Activated T-helper 2 cell treated with anti-CD3 and anti-CD28 coated beads, Interferon-gamma antibody, Interleukin-2, Interleukin-4, amounts not matched to agents 10 μg/mL and 5 μg/mL and 100 μg/mL, durations not matched to agents 14 hours and 24 hours and 36 hours (primary cell): ENCODE measurements at regions not wholly inside any gene's neighbourhood (a gene's known extent, or its start where the extent isn't known, plus 50 kb on each side); places are given as distances from the start of the nearest gene placed in this dataset.
"Not testable (repeated sequence)": the region's sequence is repeated elsewhere in the genome, so short reads cannot be mapped to it uniquely, and the experiment has no call there.

ENCODE experiments used
- DNase-seq: peaks from one replicate; pipeline ENCODE4 v3.0.0; 2021; ENCODE audit warnings: low spot score
- H3K27ac Mint-ChIP-seq: one replicate; pipeline ENCODE4 v1.8.0; 2021; ENCODE audit warnings: mixed read lengths
- H3K27me3 Mint-ChIP-seq: one replicate; pipeline ENCODE4 v1.8.0; 2021; ENCODE audit warnings: low read depth, mixed read lengths
- H3K36me3 Mint-ChIP-seq: one replicate; pipeline ENCODE4 v1.8.0; 2021; ENCODE audit warnings: low read depth, mixed read lengths
- H3K4me1 Mint-ChIP-seq: one replicate; pipeline ENCODE4 v1.8.0; 2021; ENCODE audit warnings: low read depth, mixed read lengths
- H3K4me3 Mint-ChIP-seq: one replicate; pipeline ENCODE4 v1.8.0; 2021; ENCODE audit warnings: low read depth, mild to moderate bottlenecking, moderate library complexity, mixed read lengths
- H3K9me3 Mint-ChIP-seq: one replicate; pipeline ENCODE4 v1.8.0; 2021; ENCODE audit warnings: mixed read lengths
- intact Hi-C: fragments of 100-400 bp; cut with micrococcal nuclease; formaldehyde crosslinking; loops from one replicate; pipeline ENCODE4 v1.15.1; 2023

DNA sequence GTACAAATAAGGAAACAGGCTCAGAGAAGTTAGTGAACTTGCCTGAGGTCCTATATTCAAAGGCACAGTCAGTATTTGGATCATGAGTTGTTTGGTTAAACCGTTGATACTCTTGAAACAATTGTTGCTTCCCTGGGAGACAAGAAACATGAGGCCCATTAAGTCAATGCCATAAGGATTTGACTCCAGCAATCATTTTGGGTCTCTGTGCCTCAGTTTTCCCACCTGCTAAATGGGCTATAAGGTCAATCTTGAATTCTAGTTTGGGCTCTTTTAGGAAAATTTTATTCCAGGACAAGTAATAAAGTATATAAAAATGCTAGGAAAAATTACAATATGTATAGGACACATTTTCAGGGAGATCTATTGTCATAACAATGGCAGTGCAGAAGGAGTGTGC, 202.1 kb downstream of the TMEM26 start:
- H3K27ac Mint-ChIP-seq: no peak overlapping the region
- no peaks in the 10 kb centered on the region for H3K9me3 Mint-ChIP-seq
- H3K36me3 Mint-ChIP-seq: no peaks in the 10 kb centered on the region
- intact Hi-C loops: no loop called here
- no peak for DNase-seq
- peaks cover 3% of the 10 kb centered on the region for H3K4me1 Mint-ChIP-seq
- H3K4me3 Mint-ChIP-seq: no peak overlapping the region
- no peaks in the 10 kb centered on the region for H3K27me3 Mint-ChIP-seq

DNA sequence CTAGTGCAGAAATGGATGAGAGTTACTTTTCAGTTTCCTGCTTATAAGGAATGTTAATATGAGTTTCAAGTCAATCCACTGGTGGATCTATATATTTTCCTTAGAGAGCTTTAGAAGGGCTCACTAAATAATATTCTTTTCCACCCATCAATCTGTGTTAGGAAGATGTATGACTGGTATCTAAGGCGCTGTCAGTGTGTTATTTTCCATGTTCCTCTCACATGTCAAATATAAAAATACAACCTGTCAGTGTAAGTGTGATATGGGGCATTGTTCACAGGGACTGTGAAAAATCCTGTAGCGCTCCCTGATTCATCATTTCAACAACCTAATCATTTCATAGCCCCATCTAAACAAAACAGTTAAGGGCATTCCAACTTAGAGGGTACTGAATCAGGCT, 203.1 kb downstream of the TMEM26 start:
- Mint-ChIP-seq H3K27ac (no peak overlapping the region), H3K9me3 (no peaks in the 10 kb centered on the region), H3K4me3 (no peak overlapping the region), H3K36me3 (no peaks in the 10 kb centered on the region), H3K4me1 (peaks cover 3% of the 10 kb centered on the region), H3K27me3 (no peaks in the 10 kb centered on the region)
- DNase-seq: no peak
- intact Hi-C loops: no loop called here

DNA sequence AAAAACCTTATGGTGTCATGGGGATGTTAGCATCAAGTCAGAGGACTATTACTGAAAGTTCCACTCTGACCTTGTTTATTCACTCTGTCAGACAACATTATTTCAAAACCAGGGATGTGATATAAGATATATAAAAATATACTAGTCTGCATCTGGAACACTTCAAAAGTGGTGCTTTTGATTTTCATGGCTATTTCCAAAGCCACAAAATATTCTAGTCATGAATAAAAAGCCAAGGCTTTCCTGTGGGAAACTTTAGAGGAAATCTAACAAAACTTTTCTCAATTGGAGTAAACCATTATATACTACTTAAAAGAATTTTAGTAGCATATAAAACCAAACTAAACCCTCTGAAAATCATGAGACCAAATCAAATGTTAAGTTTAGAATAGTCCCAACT, 205.2 kb downstream of the TMEM26 start:
- Mint-ChIP-seq H3K27ac (no peak overlapping the region), H3K4me3 (no peak overlapping the region), H3K4me1 (peaks cover 3% of the 10 kb centered on the region), H3K36me3 (no peaks in the 10 kb centered on the region), H3K27me3 (no peaks in the 10 kb centered on the region), H3K9me3 (no peaks in the 10 kb centered on the region)
- no peak for DNase-seq
- intact Hi-C loops: no loop called here

DNA sequence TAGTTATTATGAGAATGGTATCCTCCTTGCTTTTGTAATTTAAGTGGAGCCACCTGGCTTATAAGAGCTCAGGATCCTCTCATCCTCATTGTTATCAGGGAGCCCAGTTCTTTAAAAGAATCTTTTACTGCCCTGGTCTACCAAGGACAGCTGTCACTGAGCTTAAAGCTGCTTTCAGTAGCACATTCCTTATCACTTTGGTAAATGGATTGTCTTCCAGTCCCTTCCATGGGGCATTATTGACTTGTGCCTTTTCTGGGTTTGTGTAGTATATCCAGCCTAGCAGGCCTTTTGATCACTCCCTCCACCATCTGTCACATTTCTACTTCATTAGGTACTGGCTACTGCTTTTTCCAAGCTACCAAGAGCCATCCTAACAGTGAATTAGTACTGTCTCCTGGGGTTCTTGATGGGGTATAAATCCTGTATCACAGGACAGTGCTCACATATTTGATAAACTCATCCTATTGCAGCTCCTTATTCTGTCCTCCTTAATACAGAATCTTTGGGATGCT, 208.9 kb downstream of the TMEM26 start:
- no peaks in the 10 kb centered on the region for H3K27me3 Mint-ChIP-seq
- no peaks in the 10 kb centered on the region for H3K4me1 Mint-ChIP-seq
- no peak for DNase-seq
- H3K27ac Mint-ChIP-seq: no peak overlapping the region
- H3K9me3 Mint-ChIP-seq: no peaks in the 10 kb centered on the region
- intact Hi-C loops: no loop called here
- H3K4me3 Mint-ChIP-seq: no peak overlapping the region
- no peaks in the 10 kb centered on the region for H3K36me3 Mint-ChIP-seq

DNA sequence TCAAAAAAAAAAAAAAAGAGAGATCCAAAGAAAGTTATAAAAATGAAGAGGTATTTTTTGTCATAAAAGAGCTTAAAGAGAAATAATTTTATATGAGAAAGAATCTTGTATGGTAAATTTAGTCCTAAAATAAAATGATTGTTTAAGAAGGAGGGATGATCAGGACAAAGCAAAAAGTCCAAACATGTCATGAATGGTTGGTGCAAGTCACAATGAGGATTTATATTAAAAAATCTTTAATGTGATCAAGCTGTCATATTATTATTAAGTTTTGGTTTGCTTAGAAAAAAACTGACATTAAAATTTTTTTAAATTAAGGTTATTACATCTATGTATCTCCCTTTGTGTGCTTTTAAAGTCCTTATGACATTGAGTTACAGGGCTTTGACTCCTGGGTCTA, 220.4 kb downstream of the TMEM26 start:
- intact Hi-C loops: no loop called here
- Mint-ChIP-seq H3K27ac (no peak overlapping the region), H3K9me3 (no peaks in the 10 kb centered on the region), H3K27me3 (no peaks in the 10 kb centered on the region), H3K4me3 (no peak overlapping the region), H3K36me3 (no peaks in the 10 kb centered on the region), H3K4me1 (no peaks in the 10 kb centered on the region)
- DNase-seq: no peak

DNA sequence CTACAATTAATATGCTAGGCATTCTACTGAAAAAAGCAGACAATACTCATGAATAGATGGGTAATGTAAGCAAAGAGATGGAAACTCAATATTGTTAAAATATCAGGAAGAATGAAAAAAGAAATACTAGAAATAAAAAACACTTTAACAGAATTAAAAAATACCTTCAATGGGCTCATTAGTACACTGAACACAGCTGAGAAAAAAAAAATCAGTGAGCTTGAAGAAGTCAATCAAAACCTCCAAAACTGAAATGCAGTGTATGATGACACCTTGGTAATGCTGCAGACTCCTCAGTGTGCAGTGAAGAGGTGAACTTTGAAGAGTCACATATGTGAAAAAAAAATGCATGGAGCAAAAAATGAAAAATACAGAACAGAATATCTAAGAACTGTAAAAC, 227.2 kb downstream of the TMEM26 start:
- Mint-ChIP-seq H3K4me1 (no peaks in the 10 kb centered on the region), H3K9me3 (peaks cover 32% of the 10 kb centered on the region), H3K36me3 (no peaks in the 10 kb centered on the region), H3K27ac (no peak overlapping the region), H3K27me3 (no peaks in the 10 kb centered on the region), H3K4me3 (no peak overlapping the region)
- intact Hi-C loops: no loop called here
- DNase-seq: no peak

DNA sequence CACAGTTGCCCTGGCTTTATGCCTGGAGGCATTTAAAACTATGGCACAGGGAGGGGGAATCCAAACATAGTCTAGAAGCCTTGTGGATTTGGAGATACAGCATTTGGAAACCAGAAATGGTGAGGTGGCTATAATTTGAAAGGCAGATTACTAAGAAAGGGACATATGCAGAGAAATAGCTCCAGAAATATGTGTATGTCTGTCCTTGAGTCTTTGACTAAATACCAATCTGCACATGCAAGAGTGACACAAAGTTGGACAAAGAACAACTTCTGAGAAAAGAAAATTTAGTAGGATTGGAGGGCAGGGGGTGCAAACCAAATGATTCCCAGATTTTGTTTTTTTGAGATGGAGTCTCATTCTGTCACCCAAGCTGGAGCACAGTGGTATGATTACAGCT, 229.6 kb downstream of the TMEM26 start:
- no peak overlapping the region for H3K4me3 Mint-ChIP-seq
- intact Hi-C loops: no loop called here
- no peak for DNase-seq
- peaks cover 32% of the 10 kb centered on the region for H3K9me3 Mint-ChIP-seq
- H3K36me3 Mint-ChIP-seq: no peaks in the 10 kb centered on the region
- no peaks in the 10 kb centered on the region for H3K4me1 Mint-ChIP-seq
- no peak overlapping the region for H3K27ac Mint-ChIP-seq
- no peaks in the 10 kb centered on the region for H3K27me3 Mint-ChIP-seq

DNA sequence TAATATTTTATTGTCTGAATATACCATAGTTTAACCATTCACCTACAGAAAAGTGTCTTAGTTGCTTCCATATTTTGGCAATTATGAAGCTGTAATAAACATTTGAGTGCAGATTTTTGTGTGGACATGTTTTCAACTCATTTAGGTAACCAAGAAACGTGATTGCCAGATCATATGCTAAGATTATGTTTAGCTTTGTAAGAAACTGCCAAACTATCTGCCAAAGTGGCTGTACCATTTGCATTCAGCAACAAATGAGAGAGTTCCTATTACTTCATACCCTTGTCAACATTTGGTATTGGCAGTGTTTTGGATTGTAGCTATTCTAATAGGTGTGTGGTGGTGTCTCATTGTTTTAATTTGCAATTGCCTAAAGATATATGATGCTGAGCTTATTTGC, 233.5 kb downstream of the TMEM26 start:
- DNase-seq: no peak
- Mint-ChIP-seq H3K4me1 (no peaks in the 10 kb centered on the region), H3K27ac (no peak overlapping the region), H3K27me3 (no peaks in the 10 kb centered on the region), H3K4me3 (no peak overlapping the region), H3K36me3 (no peaks in the 10 kb centered on the region), H3K9me3 (peaks cover 9% of the 10 kb centered on the region)
- intact Hi-C loops: no loop called here

DNA sequence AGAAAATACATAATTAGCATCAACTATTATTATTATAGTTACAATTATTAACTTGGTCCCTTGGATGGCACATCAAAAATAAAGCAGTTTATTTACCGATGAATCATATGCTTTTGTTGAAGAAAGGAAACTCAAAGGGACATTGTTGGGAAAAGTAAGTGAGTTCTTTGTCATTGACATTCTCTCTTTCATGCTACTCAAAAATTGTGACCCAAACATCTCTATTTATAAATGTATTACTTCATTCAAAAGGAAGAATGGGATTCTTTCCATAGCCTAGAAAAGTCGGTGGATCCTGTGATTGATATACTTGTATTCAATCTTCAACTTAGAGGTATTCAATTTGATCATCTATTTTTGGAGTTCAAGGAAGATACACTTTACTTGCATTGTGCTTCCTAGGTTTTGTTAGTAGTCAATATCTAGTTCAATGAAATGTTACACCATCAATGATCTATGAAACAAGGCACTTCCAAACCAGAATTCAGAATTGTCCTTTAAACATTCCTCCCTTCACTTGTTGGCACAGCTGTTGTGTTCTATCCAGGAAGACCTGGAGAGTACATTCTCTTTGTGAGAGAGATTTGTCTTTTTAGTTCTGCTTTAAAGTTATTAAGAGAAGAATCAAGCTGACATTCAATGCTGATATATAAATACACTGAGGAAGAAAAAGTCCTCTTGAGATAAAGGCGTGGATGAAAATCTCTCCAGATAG, 235.2 kb downstream of the TMEM26 start:
- intact Hi-C loops: no loop called here
- Mint-ChIP-seq H3K9me3 (peaks cover under 1% of the 10 kb centered on the region), H3K4me1 (no peaks in the 10 kb centered on the region), H3K36me3 (no peaks in the 10 kb centered on the region), H3K27me3 (no peaks in the 10 kb centered on the region), H3K27ac (no peak overlapping the region), H3K4me3 (no peak overlapping the region)
- no peak for DNase-seq

DNA sequence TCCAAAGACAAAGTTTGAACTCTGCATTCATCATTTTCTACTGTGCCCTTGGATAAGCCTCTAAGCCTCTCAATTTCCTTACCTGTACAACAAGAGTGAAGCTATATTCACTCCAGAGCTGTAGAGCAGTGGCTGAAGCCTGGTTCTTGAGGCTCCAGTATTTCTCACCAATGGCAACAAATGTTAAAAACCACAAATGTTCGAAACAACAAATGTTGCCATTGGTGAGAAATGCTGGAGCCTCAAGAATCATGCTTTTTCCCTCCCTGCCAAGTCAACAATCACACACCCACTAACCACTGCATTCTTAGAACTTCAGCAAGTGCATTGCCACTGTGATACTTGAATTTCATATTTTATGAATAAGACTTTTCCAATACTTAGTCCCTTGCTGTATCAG, 237.9 kb downstream of the TMEM26 start:
- Mint-ChIP-seq H3K4me3 (no peak overlapping the region), H3K27ac (no peak overlapping the region), H3K4me1 (no peaks in the 10 kb centered on the region), H3K36me3 (no peaks in the 10 kb centered on the region), H3K27me3 (no peaks in the 10 kb centered on the region), H3K9me3 (no peaks in the 10 kb centered on the region)
- DNase-seq: no peak
- intact Hi-C loops: no loop called here

DNA sequence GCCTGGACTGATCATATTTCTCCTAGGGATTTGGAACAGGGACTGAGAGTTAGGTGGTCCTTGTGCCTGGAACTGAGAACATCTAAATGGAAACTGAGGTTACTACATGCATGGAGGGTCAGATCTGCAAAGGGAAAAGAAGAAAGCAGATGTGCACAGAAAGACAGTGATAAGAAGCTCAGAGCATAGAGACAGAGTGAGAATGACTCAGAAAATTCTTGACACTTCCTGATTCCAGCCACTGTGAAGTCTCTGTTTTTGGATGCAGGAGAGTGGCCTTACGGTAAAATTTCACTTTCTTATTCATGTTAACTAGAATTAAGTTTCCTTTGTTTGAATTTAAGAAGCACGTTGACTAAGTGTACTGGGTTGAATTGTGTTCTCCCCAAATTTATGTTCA, 241.7 kb downstream of the TMEM26 start:
- no peaks in the 10 kb centered on the region for H3K36me3 Mint-ChIP-seq
- no peaks in the 10 kb centered on the region for H3K4me1 Mint-ChIP-seq
- intact Hi-C loops: no loop called here
- H3K27ac Mint-ChIP-seq: no peak overlapping the region
- no peak overlapping the region for H3K4me3 Mint-ChIP-seq
- DNase-seq: no peak
- H3K9me3 Mint-ChIP-seq: no peaks in the 10 kb centered on the region
- peaks cover 2% of the 10 kb centered on the region for H3K27me3 Mint-ChIP-seq

DNA sequence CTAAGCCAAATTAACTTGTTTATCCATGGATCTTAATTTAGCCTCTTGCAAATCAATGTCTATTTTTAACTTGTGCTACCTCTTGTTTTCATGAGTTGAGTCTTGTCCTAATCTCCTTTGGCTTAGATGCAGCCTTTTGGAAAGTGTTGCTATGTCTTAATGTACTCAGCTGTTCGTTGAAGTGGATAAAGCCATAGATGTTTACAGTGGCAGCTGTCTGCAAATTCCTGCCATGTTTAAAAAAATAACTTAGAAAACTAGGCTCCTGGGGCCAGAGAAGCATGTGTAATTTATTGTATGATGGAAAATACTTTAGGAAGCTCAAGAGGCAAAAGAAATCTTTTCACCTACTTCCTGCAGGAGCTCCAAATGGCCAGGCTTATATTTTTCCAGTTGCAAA, 253.1 kb upstream of the RHOBTB1 start:
- no peak for DNase-seq
- H3K9me3 Mint-ChIP-seq: no peaks in the 10 kb centered on the region
- no peaks in the 10 kb centered on the region for H3K4me1 Mint-ChIP-seq
- H3K4me3 Mint-ChIP-seq: no peak overlapping the region
- H3K27ac Mint-ChIP-seq: no peak overlapping the region
- no peaks in the 10 kb centered on the region for H3K27me3 Mint-ChIP-seq
- intact Hi-C loops: no loop called here
- H3K36me3 Mint-ChIP-seq: no peaks in the 10 kb centered on the region

DNA sequence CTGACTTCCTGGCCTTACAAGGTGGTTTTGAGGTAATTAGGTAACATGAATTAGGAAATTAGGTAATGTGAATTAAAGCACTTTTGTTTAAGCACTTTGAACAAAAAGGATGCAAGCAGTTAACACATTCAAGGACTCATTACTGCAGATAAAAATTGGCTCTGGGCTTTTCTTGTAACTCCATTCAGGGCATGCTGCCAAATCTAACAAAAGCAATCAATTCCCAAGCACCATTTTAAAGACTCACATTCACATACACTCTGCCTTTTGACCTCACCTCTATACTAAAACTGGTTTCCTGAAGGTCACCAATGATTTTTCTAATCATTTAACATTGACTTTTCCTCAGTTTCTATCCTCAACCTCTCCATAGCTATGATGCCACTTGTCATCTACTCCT, 251.2 kb upstream of the RHOBTB1 start:
- Mint-ChIP-seq H3K4me1 (no peaks in the 10 kb centered on the region), H3K36me3 (no peaks in the 10 kb centered on the region), H3K9me3 (no peaks in the 10 kb centered on the region), H3K4me3 (no peak overlapping the region), H3K27ac (no peak overlapping the region), H3K27me3 (no peaks in the 10 kb centered on the region)
- intact Hi-C loops: no loop called here
- no peak for DNase-seq

DNA sequence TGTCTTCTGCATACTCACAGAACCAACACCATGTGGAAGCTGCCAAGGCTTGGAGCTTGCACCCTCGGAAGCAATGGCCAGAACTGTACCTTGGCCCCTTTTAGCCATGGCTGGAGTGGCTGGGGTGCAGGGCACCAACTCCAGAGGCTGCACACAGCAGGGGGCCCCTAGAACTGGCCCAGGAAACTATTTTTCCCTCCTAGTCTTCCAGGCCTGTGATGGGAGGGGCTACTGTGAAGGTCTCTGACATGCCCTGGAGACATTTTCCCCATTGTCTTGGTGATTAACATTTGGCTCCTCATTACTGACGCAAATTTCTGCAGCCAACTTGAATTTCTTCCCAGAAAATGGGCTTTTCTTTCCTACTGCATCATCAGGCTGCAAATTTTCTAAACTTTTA, 248.6 kb upstream of the RHOBTB1 start:
- intact Hi-C loops, H3K9me3 Mint-ChIP-seq, H3K36me3 Mint-ChIP-seq, H3K4me3 Mint-ChIP-seq, H3K27ac Mint-ChIP-seq, H3K27me3 Mint-ChIP-seq, DNase-seq, H3K4me1 Mint-ChIP-seq: not testable (repeated sequence)
